Endodermal cell (in vitro differentiated cells): ENCODE measurements at regions not wholly inside any gene's neighbourhood (a gene's known extent, or its start where the extent isn't known, plus 50 kb on each side); places are given as distances from the start of the nearest gene placed in this dataset.

Source experiments
- DNase-seq: peaks from one replicate; pipeline ENCODE4 v3.0.0-alpha.2; 2017
- H3K27ac ChIP-seq: 2 replicates; pipeline ENCODE4 v1.5.1; 2013; ENCODE audit warnings: mild to moderate bottlenecking, low read depth, low read length, moderate library complexity
- H3K27me3 ChIP-seq: 2 replicates; pipeline ENCODE4 v1.6.1; 2013; ENCODE audit warnings: mild to moderate bottlenecking, low read length, moderate library complexity; ENCODE audit not compliant: insufficient read depth, control insufficient read depth, poor library complexity, severe bottlenecking
- H3K36me3 ChIP-seq: 2 replicates; pipeline ENCODE4 v1.7.0; 2013; ENCODE audit warnings: mild to moderate bottlenecking, low read length, moderate library complexity; ENCODE audit not compliant: control insufficient read depth, insufficient read depth
- H3K4me1 ChIP-seq: one replicate; pipeline ENCODE4 v1.7.0; 2013; ENCODE audit warnings: low read length; ENCODE audit not compliant: control insufficient read depth, insufficient read depth
- H3K4me3 ChIP-seq: 2 replicates; pipeline ENCODE4 v1.5.1; 2013; ENCODE audit warnings: mild to moderate bottlenecking, low read length, moderate library complexity
- H3K9ac ChIP-seq: 2 replicates; pipeline ENCODE4 v1.6.1; 2013; ENCODE audit warnings: mild to moderate bottlenecking, low read length, moderate library complexity; ENCODE audit not compliant: poor library complexity, severe bottlenecking; ENCODE audit errors: extremely low read depth
- H3K9me3 ChIP-seq: 2 replicates; pipeline ENCODE4 v1.6.1; 2013; ENCODE audit warnings: mild to moderate bottlenecking, low read length, moderate library complexity; ENCODE audit not compliant: control insufficient read depth
- H3K27ac Mint-ChIP-seq: 2 replicates; pipeline ENCODE4 v1.8.0; 2020; ENCODE audit warnings: mixed read lengths
- H3K27me3 Mint-ChIP-seq: 2 replicates; pipeline ENCODE4 v1.8.0; 2021; ENCODE audit warnings: mild to moderate bottlenecking, mixed read lengths; ENCODE audit not compliant: insufficient read depth
- H3K36me3 Mint-ChIP-seq: 2 replicates; pipeline ENCODE4 v1.8.0; 2020; ENCODE audit warnings: low read depth, mixed read lengths
- H3K4me1 Mint-ChIP-seq: 2 replicates; pipeline ENCODE4 v1.8.0; 2020; ENCODE audit warnings: mixed read lengths
- H3K4me3 Mint-ChIP-seq: 2 replicates; pipeline ENCODE4 v1.8.0; 2020; ENCODE audit warnings: mild to moderate bottlenecking, moderate library complexity, mixed read lengths
- H3K9me3 Mint-ChIP-seq: 2 replicates; pipeline ENCODE4 v1.8.0; 2020; ENCODE audit warnings: mild to moderate bottlenecking, mixed read lengths
- WGBS, 2 experiments: methylation state at CpG; one replicate each; pipeline versions ENCODE4 v1.1.5 to v1.1.7; 2013; ENCODE audit warnings: missing lambda C conversion rate in 2 of 2, mixed read lengths in 1 of 2; ENCODE audit not compliant: insufficient coverage in 1 of 2, insufficient read length in 1 of 2; 5-methylcytosine and 5-hydroxymethylcytosine counted together
- TF ChIP-seq, protein P1 (sequence below): fragments of 200-600 bp; sonication (generic); conservative IDR thresholded peaks from 2 replicates; pipeline ENCODE4 v1.5.0; 2021; ENCODE audit warnings: antibody characterized with exemption, mild to moderate bottlenecking

DNA sequence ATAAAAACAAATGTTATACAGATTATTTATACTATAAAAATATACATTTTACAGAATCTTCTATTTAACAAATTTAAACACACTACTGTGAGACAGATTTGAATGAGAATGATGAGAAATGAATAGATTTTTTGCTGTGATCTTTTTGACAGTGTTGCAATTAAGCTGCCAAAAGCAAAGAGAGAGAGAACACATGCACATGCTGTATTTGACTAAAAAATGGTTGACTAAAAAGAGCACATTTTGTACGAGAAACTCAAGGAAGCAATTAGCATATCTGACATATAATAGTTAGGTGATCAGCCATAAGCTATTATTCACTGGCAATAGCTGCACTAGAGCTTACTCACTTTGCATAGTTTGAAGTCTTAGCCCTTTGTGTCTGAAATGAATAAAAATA lies 115.8 kb downstream of the SYT10 start:
- TF ChIP-seq, protein P1, sequence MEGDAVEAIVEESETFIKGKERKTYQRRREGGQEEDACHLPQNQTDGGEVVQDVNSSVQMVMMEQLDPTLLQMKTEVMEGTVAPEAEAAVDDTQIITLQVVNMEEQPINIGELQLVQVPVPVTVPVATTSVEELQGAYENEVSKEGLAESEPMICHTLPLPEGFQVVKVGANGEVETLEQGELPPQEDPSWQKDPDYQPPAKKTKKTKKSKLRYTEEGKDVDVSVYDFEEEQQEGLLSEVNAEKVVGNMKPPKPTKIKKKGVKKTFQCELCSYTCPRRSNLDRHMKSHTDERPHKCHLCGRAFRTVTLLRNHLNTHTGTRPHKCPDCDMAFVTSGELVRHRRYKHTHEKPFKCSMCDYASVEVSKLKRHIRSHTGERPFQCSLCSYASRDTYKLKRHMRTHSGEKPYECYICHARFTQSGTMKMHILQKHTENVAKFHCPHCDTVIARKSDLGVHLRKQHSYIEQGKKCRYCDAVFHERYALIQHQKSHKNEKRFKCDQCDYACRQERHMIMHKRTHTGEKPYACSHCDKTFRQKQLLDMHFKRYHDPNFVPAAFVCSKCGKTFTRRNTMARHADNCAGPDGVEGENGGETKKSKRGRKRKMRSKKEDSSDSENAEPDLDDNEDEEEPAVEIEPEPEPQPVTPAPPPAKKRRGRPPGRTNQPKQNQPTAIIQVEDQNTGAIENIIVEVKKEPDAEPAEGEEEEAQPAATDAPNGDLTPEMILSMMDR: no peak
- Mint-ChIP-seq H3K36me3 (no peaks in the 10 kb centered on the region), H3K4me1 (peaks cover 4% of the 10 kb centered on the region), H3K4me3 (no peak overlapping the region), H3K27ac (no peak overlapping the region), H3K27me3 (no peaks in the 10 kb centered on the region), H3K9me3 (no peaks in the 10 kb centered on the region)
- Histone ChIP-seq H3K4me1 (peaks cover 6% of the 10 kb centered on the region), H3K27me3 (no peaks in the 10 kb centered on the region), H3K4me3 (no peak overlapping the region), H3K36me3 (no peaks in the 10 kb centered on the region), H3K27ac (no peak overlapping the region), H3K9ac (no peak overlapping the region), H3K9me3 (no peaks in the 10 kb centered on the region)
- DNase-seq: no peak
- WGBS, 2 experiments: 89 to 92% methylated on average over 1 of the region's 1 CpG

DNA sequence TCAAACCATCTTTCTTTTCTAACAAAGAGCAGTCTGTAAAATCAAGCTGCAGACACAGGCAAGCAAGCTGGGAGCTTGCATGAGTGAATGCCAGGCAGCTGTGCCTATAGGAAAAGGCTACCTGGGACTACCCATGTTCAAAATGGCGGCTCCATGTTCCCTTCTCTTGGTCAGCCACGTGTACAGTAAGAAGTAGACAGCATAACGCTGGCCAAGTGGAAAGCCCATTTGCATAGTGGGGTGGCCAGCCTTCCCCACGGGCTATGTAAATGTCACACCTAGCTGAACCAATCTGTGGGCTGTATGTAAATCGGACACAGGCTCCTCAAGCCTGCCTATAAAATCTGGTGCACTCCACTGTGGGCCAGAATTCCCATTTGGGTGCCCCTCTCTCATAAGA lies 117.1 kb downstream of the SYT10 start:
- Mint-ChIP-seq H3K27me3 (no peaks in the 10 kb centered on the region), H3K27ac (no peak overlapping the region), H3K4me3 (no peak overlapping the region), H3K36me3 (no peaks in the 10 kb centered on the region), H3K4me1 (peaks cover 7% of the 10 kb centered on the region), H3K9me3 (peaks cover under 1% of the 10 kb centered on the region)
- no peak for DNase-seq
- peaks cover 6% of the 10 kb centered on the region for H3K4me1 ChIP-seq
- H3K9me3 ChIP-seq: peaks cover under 1% of the 10 kb centered on the region
- no peaks in the 10 kb centered on the region for H3K27me3 ChIP-seq
- H3K9ac ChIP-seq: no peak overlapping the region
- H3K4me3 ChIP-seq: no peak overlapping the region
- no peak overlapping the region for H3K27ac ChIP-seq
- H3K36me3 ChIP-seq: no peaks in the 10 kb centered on the region
- WGBS, 2 experiments: 87 to 88% methylated on average over 5 of the region's 5 CpGs
- TF ChIP-seq, protein P1: no peak

DNA sequence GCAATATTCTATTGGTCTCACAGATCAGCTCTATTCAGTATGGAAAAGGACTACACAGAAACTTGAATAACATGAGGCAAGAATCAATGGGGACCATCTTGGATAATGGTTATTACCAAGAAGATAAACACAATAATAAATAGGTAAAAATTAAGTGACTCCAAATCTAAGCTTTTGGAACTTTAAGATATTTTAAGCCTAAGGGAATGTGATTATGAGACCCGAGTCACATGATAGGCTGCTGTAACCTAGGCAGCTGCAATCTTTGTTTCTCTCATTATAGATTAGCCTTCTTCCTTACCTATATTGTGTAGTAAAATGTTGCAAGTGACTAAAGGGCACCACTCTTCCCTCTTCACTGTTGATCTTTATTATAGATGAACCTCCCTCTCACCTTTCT lies 121.9 kb downstream of the SYT10 start:
- peaks cover 34% of the 10 kb centered on the region for H3K9me3 ChIP-seq
- H3K9ac ChIP-seq: no peak overlapping the region
- H3K4me1 ChIP-seq: peaks cover 6% of the 10 kb centered on the region
- Mint-ChIP-seq H3K27ac (no peak overlapping the region), H3K4me3 (no peak overlapping the region), H3K36me3 (peaks cover 13% of the 10 kb centered on the region), H3K27me3 (no peaks in the 10 kb centered on the region), H3K9me3 (peaks cover 25% of the 10 kb centered on the region), H3K4me1 (peaks cover 12% of the 10 kb centered on the region)
- no peak overlapping the region for H3K27ac ChIP-seq
- TF ChIP-seq, protein P1: no peak
- DNase-seq: no peak
- no peaks in the 10 kb centered on the region for H3K36me3 ChIP-seq
- H3K4me3 ChIP-seq: no peak overlapping the region
- H3K27me3 ChIP-seq: no peaks in the 10 kb centered on the region
- 88 to 100% methylated on average over 1 of the region's 1 CpG for WGBS, 2 experiments
